Epithelial cell of proximal tubule (primary cell): ENCODE measurements at regions not wholly inside any gene's neighbourhood (a gene's known extent, or its start where the extent isn't known, plus 50 kb on each side); places are given as distances from the start of the nearest gene placed in this dataset.

Source experiments
- DNase-seq: peaks from one replicate; pipeline ENCODE4 v3.0.0-alpha.2; 2011; ENCODE audit warnings: low read depth
- H3K4me3 ChIP-seq: 2 replicates; pipeline ENCODE4 v1.5.1; 2011; ENCODE audit warnings: low read depth, mild to moderate bottlenecking, low read length
- TF ChIP-seq, protein P1 (sequence below): conservative IDR thresholded peaks from 2 replicates; pipeline ENCODE4 v1.5.1; 2012; ENCODE audit warnings: low read depth, mild to moderate bottlenecking, low read length

DNA sequence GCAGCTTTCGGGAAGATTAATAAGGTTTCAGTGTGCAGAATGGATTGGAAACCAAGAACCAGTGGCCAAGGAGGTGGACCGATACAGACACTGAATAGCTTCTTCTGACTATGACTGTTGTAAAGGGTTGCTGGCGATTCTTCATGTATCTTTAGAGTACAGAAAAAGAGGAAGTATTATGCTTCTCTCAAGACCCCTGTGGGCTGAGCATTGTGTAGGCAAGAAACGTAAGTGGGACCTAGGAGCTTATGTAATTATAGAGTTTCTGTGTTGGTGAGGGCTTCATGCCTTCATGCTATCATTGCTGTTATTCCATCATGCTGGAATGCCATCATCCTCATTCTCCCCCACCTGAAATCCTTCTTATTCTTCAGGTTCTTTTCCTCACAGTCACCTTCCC lies 105.4 kb upstream of the AKIRIN2 start:
- no peak overlapping the region for H3K4me3 ChIP-seq
- no peak for DNase-seq
- TF ChIP-seq, protein P1, sequence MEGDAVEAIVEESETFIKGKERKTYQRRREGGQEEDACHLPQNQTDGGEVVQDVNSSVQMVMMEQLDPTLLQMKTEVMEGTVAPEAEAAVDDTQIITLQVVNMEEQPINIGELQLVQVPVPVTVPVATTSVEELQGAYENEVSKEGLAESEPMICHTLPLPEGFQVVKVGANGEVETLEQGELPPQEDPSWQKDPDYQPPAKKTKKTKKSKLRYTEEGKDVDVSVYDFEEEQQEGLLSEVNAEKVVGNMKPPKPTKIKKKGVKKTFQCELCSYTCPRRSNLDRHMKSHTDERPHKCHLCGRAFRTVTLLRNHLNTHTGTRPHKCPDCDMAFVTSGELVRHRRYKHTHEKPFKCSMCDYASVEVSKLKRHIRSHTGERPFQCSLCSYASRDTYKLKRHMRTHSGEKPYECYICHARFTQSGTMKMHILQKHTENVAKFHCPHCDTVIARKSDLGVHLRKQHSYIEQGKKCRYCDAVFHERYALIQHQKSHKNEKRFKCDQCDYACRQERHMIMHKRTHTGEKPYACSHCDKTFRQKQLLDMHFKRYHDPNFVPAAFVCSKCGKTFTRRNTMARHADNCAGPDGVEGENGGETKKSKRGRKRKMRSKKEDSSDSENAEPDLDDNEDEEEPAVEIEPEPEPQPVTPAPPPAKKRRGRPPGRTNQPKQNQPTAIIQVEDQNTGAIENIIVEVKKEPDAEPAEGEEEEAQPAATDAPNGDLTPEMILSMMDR = no peak

DNA sequence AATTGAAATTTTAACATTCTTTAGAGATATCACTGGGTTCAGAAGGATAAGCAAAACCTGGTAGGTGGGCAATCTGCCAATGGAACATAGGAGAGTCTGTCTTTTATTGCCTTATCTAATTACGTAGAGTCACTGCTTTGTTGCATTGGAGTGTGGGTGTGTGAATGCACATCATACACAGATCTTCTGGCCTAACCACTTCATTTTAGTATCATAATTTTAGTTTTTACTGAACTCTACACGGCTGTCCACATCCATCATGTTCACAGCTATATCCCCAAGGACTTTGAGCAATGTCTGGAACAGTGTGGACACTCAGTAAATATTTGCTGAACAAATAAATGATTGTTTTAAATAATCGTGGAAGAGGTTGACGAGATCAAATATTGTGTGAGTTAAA lies 104.6 kb upstream of the AKIRIN2 start:
- H3K4me3 ChIP-seq = no peak overlapping the region
- no peak for DNase-seq
- TF ChIP-seq, protein P1 = no peak

DNA sequence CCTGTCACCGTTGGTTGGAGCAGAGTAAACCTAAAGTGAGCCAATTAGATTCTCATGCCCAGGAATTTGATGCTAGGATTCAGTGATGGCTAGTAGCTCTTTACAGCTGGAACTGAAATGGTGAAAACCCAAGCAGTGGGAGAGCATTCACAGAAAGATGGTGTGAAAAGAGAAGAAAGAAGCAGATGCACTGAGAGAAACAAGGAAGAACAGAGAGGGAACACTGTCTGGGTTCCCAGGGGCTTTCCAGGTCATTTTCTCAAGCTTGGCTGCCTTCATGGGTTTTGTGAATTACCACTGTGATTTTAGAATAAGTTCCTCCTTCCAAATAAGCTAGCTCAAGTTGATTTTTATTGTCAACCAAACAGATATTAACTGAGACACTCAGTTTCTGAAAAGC lies 104.1 kb upstream of the AKIRIN2 start:
- no peak for DNase-seq
- H3K4me3 ChIP-seq = no peak overlapping the region
- TF ChIP-seq, protein P1 = no peak

DNA sequence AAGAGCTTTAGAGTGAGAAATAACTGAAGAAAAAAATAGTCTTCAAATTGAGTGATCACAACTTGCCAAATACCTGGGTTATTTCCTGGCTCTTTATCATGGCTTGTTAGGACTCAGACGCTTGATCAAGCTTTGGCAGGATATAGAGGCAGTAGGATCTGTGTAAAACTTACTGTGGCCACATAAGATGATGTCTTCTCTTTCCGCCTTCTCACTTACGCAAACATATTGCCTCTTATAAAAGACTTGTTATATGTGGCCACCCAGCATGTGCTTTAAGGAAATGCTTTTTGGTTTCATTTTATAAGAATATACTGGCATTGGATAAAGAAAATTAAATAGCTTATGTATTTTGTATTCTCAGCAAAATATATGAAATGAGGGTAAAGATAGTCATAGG lies 101.8 kb upstream of the AKIRIN2 start:
- DNase-seq = no peak
- TF ChIP-seq, protein P1 = no peak
- no peak overlapping the region for H3K4me3 ChIP-seq

DNA sequence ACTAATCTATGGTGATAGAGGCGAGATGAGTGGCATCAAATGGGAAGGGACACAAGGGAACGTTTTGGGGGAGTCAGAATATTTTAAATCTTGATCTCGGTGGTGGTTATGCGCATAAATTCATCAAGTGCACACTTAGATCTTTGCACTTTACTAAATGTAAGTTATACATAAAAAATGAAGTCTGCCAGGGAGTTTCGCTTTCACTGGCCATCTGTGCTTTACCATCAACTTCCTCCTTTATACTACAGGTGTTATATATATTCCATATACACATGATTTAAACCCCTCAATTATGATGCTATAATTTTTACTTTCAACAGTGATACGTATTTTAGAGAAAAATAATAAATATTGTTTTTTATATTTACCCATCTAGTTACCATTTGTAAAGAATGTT lies 97.6 kb upstream of the AKIRIN2 start:
- DNase-seq = no peak
- H3K4me3 ChIP-seq = no peak overlapping the region
- TF ChIP-seq, protein P1 = no peak

DNA sequence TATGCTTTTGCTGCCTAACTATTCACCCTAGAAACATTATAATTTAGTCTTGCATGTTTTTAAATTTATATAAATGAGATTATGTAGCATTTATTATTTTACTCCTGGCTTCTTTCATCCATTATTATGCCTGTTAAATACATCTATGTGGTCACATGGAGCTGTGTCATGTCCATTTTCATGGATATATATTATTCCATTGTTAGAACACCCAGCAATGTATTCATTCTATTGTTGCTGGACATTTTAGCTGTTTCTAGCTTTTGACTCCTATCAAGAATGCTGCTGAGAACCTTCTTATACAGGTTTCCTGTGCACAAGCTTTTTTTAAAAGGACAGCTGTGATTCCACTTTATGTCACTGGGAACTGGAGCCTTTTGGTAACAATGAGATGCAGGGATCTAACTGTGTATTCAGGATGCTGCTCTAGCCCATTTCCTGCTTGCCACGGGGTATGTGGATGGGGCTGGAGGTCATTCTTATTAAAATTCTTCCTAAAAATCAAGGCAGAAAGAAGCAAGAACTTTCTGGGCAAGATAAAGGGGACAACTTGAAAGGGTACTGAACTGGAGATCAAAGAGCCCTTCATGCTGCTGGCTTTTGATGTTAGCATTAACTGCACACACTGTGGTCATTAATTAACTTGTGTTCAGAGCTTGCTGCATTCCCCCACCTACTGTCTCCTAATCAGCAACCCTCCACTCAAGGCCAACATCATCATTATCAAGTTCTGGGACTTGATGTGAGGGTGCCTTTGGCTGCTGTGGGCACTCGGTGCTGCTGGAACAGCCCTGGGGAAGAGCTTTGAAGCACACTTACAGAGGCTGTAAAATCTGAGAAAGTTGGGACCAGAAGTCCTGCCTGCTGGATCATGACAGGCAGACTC lies 96.6 kb upstream of the AKIRIN2 start:
- DNase-seq = no peak
- no peak overlapping the region for H3K4me3 ChIP-seq
- TF ChIP-seq, protein P1 = peak; percentile 2
